GM12878 (cell line): ENCODE measurements at regions not wholly inside any gene's neighbourhood (a gene's known extent, or its start where the extent isn't known, plus 50 kb on each side); places are given as distances from the start of the nearest gene placed in this dataset.
"Not testable (repeated sequence)": the region's sequence is repeated elsewhere in the genome, so short reads cannot be mapped to it uniquely, and the experiment has no call there.

ENCODE experiments used
- CHD2 ChIP-seq: IDR thresholded peaks from 2 replicates; pipeline ENCODE4 v1.6.1; 2011; ENCODE audit warnings: low read depth, low read length, improper control_type of control experiment, borderline replicate concordance
- E2F4 ChIP-seq: IDR thresholded peaks from 2 replicates; pipeline ENCODE4 v1.6.1; 2012; ENCODE audit warnings: low read depth, low read length, improper control_type of control experiment
- EZH2 ChIP-seq: IDR thresholded peaks from 2 replicates; pipeline ENCODE4 v1.6.1; 2012; ENCODE audit warnings: low read depth, mild to moderate bottlenecking, control low read depth, inconsistent platforms, low read length, borderline replicate concordance; ENCODE audit not compliant: control insufficient read depth
- KAT2A ChIP-seq: conservative IDR thresholded peaks from 2 replicates; pipeline ENCODE4 v1.6.1; 2011; ENCODE audit warnings: low read depth, low read length; ENCODE audit not compliant: control insufficient read depth
- RELA ChIP-seq: fragments of 450-650 bp; IDR thresholded peaks from 2 replicates; pipeline ENCODE4 v1.8.0; 2014; ENCODE audit warnings: borderline replicate concordance; ENCODE audit not compliant: partially characterized antibody
- TBL1XR1 ChIP-seq: IDR thresholded peaks from 2 replicates; pipeline ENCODE4 v1.6.1; 2012; ENCODE audit warnings: low read depth, low read length, improper control_type of control experiment
- USF1 ChIP-seq: IDR thresholded peaks from 2 replicates; pipeline ENCODE4 v1.6.1; 2011; ENCODE audit warnings: borderline replicate concordance, low read depth, mild to moderate bottlenecking, moderate library complexity, mixed read lengths, low read length; ENCODE audit not compliant: insufficient read depth; ENCODE audit errors: extremely low read length
- YY1 ChIP-seq: IDR thresholded peaks from 2 replicates; pipeline ENCODE4 v1.6.1; 2011; ENCODE audit warnings: low read depth, mild to moderate bottlenecking, low read length
- TF ChIP-seq, protein P1 (sequence below), 3 experiments: IDR thresholded peaks in 2 of 3; conservative IDR thresholded peaks in 1 of 3; 2 replicates each; pipeline ENCODE4 v1.5.1; 2011; ENCODE audit warnings: low read depth in 3 of 3, low read length in 3 of 3, mild to moderate bottlenecking in 3 of 3, control low read depth in 2 of 3, moderate library complexity in 2 of 3, inconsistent platforms in 1 of 3, mixed read lengths in 1 of 3; ENCODE audit not compliant: control insufficient read depth in 2 of 3, insufficient read depth in 1 of 3; ENCODE audit errors: extremely low read depth in 1 of 3

GRCh38 chr1:166784646-166785045, 54.6 kb upstream of the POGK start:
- TF ChIP-seq EZH2, E2F4, TBL1XR1, USF1, YY1, RELA, KAT2A, CHD2: not testable (repeated sequence)
- TF ChIP-seq, protein P1, sequence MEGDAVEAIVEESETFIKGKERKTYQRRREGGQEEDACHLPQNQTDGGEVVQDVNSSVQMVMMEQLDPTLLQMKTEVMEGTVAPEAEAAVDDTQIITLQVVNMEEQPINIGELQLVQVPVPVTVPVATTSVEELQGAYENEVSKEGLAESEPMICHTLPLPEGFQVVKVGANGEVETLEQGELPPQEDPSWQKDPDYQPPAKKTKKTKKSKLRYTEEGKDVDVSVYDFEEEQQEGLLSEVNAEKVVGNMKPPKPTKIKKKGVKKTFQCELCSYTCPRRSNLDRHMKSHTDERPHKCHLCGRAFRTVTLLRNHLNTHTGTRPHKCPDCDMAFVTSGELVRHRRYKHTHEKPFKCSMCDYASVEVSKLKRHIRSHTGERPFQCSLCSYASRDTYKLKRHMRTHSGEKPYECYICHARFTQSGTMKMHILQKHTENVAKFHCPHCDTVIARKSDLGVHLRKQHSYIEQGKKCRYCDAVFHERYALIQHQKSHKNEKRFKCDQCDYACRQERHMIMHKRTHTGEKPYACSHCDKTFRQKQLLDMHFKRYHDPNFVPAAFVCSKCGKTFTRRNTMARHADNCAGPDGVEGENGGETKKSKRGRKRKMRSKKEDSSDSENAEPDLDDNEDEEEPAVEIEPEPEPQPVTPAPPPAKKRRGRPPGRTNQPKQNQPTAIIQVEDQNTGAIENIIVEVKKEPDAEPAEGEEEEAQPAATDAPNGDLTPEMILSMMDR (IDR thresholded peaks at IDR 0.05 in 2 of 3, conservative IDR thresholded peaks at IDR 0.05 in 1 of 3; ENCODE audit: control insufficient read depth in 2 of 3, extremely low read depth in 1 of 3, insufficient read depth in 1 of 3, low read depth in 3 of 3, low read length in 3 of 3) = not testable (repeated sequence)
